Muscle layer of colon (tissue), 2 donors: ENCODE measurements at regions not wholly inside any gene's neighbourhood (a gene's known extent, or its start where the extent isn't known, plus 50 kb on each side); places are given as distances from the start of the nearest gene placed in this dataset.
A peak's percentile ranks its signal among the peaks of the same experiment; 100 is the strongest.
"Not testable (repeated sequence)": the region's sequence is repeated elsewhere in the genome, so short reads cannot be mapped to it uniquely, and the experiment has no call there.

ENCODE experiments used
- H3K27ac ChIP-seq: one replicate; pipeline ENCODE4 v1.7.0; 2013; ENCODE audit warnings: low read depth, mild to moderate bottlenecking, low read length, moderate library complexity
- H3K27me3 ChIP-seq, 2 donors: one replicate each; pipeline ENCODE4 v1.7.0; 2013; ENCODE audit warnings: low read length in 2 of 2, mild to moderate bottlenecking in 2 of 2; ENCODE audit not compliant: insufficient read depth in 2 of 2, control insufficient read depth in 1 of 2
- H3K36me3 ChIP-seq: one replicate; pipeline ENCODE4 v1.7.0; 2013; ENCODE audit warnings: mild to moderate bottlenecking, low read length; ENCODE audit not compliant: insufficient read depth
- H3K4me1 ChIP-seq: one replicate; pipeline ENCODE4 v1.7.0; 2013; ENCODE audit warnings: mild to moderate bottlenecking, low read length; ENCODE audit not compliant: insufficient read depth
- H3K4me3 ChIP-seq, 2 donors: one replicate each; pipeline ENCODE4 v1.7.0; 2013; ENCODE audit warnings: low read length in 2 of 2, low read depth in 1 of 2, mild to moderate bottlenecking in 1 of 2, moderate library complexity in 1 of 2
- H3K9ac ChIP-seq: one replicate; pipeline ENCODE4 v1.7.0; 2013; ENCODE audit warnings: low read length
- H3K9me3 ChIP-seq: one replicate; pipeline ENCODE4 v1.7.0; 2013; ENCODE audit warnings: mild to moderate bottlenecking, low read length
- donor health status: abdominal sarcoma.
- donor health status: Adenocarcinoma of cecum.

DNA sequence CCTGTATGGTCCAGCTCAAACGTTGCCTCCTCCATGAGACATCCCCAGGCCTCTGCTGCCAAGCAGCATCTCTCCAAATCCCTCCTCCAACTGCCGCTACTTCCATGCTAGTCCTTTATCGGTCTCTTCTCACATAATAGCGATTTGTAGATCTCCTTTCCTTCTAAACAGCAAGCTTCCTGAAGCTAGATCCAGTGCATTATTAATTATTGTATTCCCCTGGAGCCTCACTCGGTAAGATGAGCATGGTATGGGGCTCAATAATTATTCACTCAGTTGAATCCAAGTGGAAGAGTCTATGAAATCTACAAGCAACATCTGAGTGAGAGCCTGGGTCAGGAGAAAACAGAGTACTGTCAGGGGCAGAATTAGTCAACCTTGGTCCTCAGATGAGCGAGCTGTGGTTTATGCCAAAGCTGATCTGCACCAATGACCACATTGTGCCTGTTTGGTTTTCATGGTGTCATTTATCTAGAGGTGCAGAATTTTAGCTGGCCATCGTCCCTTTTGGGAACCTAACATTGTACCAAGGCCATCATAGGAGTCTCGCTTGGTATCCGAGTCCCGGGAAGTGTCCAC lies 93.8 kb upstream of the UBE2E1 start:
- Histone ChIP-seq H3K4me3 (peak overlapping the region in 1 of 2 donors; percentile 26), H3K27ac (no peak overlapping the region)

DNA sequence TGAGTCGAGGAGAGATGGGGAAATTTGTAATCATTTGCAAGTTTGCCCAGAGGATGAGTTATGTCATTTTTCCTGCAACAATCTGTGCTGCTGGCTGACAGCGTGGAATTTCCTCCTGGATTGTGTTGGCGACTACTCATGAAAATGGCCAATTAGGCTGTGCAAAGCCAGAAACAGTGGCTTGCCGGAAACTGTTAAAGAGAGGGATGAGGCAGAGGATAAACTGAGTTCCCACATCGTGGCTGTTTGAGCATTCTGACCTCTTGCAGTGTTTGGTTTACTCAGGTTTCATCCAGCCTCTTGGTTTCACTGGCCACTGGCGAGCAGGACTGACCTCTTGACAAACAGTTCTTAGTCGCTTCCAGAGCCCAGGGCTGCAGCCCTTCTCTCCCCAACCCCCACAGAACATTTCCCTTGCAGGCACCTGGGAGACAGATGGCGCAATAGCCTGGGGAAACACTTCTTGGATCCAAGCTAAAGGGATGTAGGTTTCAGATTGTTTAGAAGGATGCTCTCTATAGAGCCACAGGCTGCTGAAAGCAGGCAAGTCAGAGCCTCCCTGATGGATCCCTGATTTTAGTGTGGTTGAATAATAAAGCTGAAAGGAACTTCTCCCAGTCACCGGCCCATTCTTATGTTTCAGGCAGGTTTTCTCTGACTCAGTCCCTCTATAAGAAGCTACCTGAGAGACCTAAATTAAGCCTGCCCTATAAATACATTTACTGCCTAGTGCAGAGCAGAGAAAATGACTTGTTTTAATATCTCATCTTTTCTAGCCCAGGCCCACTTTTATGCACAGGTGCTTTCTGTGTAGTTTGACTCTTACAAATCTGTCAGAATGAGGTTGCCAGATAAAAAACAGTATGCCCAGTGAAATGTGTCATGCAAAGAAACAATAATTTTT lies 92.8 kb upstream of the UBE2E1 start:
- Histone ChIP-seq H3K4me1 (peaks cover 17% of the 10 kb centered on the region), H3K9me3 (no peaks in the 10 kb centered on the region), H3K27ac (no peak overlapping the region), H3K36me3 (no peaks in the 10 kb centered on the region), H3K4me3 (peak overlapping the region in 1 of 2 donors; percentile 26), H3K9ac (no peak overlapping the region), H3K27me3 (no peaks in the 10 kb centered on the region)

More for the DNA sequence above, 93.8 kb upstream of the UBE2E1 start:
- Histone ChIP-seq H3K9ac (no peak overlapping the region), H3K4me1 (peaks cover 17% of the 10 kb centered on the region), H3K27me3 (no peaks in the 10 kb centered on the region), H3K9me3 (no peaks in the 10 kb centered on the region), H3K36me3 (no peaks in the 10 kb centered on the region)

DNA sequence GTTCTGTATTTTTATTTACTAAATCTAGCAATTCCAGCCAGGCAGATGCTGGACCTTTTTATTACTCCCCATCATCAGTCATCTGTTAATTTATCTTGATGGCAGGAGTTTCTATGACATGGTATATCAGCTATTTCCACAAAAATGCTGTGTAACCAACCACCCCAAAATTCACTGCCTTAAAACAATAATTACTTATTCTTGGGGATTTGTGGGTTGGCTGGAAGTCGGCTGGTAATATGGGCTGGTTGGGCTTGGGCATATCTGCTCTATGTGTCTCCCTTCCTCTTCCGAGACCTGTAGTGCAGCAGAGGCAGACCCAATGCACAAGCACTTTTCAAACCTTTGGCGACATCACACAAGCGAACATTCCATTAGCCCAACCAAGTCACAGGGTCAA lies 92.1 kb upstream of the UBE2E1 start:
- no peak overlapping the region for H3K9ac ChIP-seq
- no peaks in the 10 kb centered on the region for H3K27me3 ChIP-seq
- H3K4me3 ChIP-seq = no peak overlapping the region
- H3K27ac ChIP-seq = no peak overlapping the region
- peaks cover 17% of the 10 kb centered on the region for H3K4me1 ChIP-seq
- no peaks in the 10 kb centered on the region for H3K36me3 ChIP-seq
- H3K9me3 ChIP-seq = no peaks in the 10 kb centered on the region

DNA sequence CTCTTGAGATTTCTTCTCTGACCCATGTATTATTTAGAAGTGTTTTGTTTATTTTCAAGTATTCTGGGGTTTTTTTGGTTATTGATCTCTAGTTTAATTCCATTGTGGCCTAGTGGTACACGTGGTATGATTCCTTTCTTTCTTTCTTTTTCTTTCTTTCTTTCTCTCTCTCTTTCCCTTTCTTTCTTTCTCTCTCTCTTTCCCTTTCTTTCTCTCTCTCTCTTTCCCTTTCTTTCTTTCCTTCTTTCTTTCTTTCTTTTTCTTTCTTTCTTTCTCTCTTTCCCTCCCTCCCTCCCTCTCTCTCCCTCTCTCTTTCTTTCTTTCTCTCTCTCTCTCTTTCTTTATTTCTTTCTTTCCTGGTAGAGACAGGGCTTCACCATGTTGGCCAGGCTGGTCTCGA lies 85.7 kb upstream of the UBE2E1 start:
- Histone ChIP-seq H3K36me3 (no peaks in the 10 kb centered on the region), H3K4me1 (no peaks in the 10 kb centered on the region), H3K27ac (no peak overlapping the region)

DNA sequence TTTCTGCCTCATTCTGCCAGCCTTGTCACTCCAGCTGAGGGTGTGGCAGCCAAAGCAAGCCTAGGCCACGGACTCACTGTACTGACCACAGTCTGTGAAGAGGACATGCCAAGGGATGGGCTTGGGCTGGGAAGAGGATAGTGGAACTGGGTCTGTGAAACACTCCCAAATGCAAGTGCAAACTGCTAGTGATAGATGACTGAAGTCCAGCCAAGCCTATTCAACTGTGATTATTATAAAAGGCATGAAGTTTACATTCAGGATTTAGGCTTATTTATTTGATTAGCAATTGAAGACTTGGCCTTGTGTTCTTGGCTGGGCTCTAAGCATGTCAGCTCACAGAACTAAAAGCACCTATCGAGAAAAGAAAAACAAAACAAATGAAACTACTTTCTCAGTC lies 84.9 kb upstream of the UBE2E1 start:
- H3K9me3 ChIP-seq = no peaks in the 10 kb centered on the region
- H3K9ac ChIP-seq = no peak overlapping the region

More for the DNA sequence above, 85.7 kb upstream of the UBE2E1 start:
- Histone ChIP-seq H3K4me3 (no peak overlapping the region), H3K27me3 (no peaks in the 10 kb centered on the region), H3K9me3 (no peaks in the 10 kb centered on the region), H3K9ac (no peak overlapping the region)

DNA sequence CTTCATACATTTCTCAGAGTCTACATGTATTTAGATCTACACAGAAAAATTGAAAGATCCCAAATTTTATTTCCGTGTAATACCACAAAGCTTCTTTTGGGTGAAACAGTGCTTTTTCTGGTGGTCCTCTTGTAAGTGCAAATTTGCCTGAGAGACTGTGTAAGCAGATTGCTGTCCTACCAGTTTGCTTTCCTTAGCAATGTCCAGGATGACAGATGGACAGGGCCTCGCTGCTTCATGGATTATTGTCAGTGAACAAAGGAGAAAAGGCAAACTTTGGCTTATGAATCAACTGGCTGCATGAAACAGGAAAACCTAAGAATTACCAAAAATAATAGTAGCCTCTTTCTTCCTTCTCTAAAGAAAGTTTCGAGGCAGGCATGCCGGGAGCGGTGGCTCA lies 82.6 kb upstream of the UBE2E1 start:
- Histone ChIP-seq H3K9me3 (no peaks in the 10 kb centered on the region), H3K36me3 (no peaks in the 10 kb centered on the region), H3K27me3 (no peaks in the 10 kb centered on the region), H3K4me1 (no peaks in the 10 kb centered on the region), H3K27ac (no peak overlapping the region), H3K4me3 (no peak overlapping the region), H3K9ac (no peak overlapping the region)

More for the DNA sequence above, 84.9 kb upstream of the UBE2E1 start:
- Histone ChIP-seq H3K4me1 (no peaks in the 10 kb centered on the region), H3K27ac (no peak overlapping the region), H3K36me3 (no peaks in the 10 kb centered on the region), H3K27me3 (no peaks in the 10 kb centered on the region), H3K4me3 (no peak overlapping the region)

DNA sequence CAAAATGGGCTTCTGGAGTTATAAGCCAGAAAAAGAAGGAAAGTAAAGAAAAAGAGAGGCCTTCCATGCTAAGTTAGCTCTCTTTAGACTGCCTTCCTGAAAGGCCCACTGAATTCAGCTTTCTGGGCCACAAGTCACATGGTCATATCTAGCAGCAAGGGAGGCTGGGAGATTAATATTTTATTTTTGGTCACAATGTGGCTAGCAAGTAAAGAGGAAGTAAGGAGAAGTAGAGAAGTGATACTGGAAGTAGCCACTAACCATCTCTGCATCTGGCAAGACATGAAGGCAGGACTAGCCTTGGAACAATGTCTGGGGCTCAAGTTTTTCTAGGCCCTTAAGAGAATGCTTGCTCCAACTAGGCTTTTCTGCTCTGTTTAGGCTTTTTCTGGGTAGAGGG lies 81.8 kb upstream of the UBE2E1 start:
- H3K4me1 ChIP-seq = no peaks in the 10 kb centered on the region
- no peaks in the 10 kb centered on the region for H3K27me3 ChIP-seq
- no peaks in the 10 kb centered on the region for H3K36me3 ChIP-seq
- H3K9ac ChIP-seq = no peak overlapping the region
- no peaks in the 10 kb centered on the region for H3K9me3 ChIP-seq
- no peak overlapping the region for H3K4me3 ChIP-seq
- H3K27ac ChIP-seq = no peak overlapping the region

DNA sequence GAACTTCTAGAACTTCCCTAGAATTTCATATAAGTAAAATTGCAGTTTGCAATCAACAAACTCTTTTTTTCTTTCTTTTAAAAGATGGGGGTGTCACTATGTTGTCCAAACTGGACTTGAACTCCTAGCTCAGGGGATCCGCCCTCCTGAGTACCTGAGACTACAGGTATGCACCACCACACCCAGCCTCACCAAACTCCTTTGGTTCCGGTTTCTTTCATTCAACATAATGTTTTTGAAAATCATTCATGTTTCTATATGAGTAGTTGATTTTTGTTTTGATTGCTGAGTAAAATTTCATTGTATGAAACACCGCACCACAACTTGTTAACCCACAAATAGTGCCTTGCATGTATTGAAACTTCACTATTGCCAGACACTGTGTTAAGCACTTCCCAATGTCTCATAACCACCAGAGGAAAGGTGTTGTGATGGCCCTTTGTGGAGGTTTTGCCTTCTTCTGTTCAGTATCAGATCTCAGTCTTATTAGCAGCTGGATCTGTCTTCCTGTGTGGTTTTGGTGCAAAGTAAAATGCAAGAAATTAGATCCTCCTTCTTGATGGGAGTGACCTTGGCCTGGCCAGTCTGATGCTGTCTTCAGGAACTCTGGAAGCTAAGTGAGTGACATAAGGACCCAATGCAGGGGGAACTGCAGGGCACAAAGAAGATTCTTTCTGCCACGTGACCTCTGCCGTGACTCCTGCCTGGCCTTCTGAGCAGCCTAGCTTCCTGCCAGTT lies 78.8 kb upstream of the UBE2E1 start:
- H3K27me3 ChIP-seq = no peaks in the 10 kb centered on the region
- H3K4me1 ChIP-seq = no peaks in the 10 kb centered on the region
- no peak overlapping the region for H3K9ac ChIP-seq
- H3K27ac ChIP-seq = no peak overlapping the region
- H3K4me3 ChIP-seq = no peak overlapping the region
- H3K9me3 ChIP-seq = no peaks in the 10 kb centered on the region
- no peaks in the 10 kb centered on the region for H3K36me3 ChIP-seq

DNA sequence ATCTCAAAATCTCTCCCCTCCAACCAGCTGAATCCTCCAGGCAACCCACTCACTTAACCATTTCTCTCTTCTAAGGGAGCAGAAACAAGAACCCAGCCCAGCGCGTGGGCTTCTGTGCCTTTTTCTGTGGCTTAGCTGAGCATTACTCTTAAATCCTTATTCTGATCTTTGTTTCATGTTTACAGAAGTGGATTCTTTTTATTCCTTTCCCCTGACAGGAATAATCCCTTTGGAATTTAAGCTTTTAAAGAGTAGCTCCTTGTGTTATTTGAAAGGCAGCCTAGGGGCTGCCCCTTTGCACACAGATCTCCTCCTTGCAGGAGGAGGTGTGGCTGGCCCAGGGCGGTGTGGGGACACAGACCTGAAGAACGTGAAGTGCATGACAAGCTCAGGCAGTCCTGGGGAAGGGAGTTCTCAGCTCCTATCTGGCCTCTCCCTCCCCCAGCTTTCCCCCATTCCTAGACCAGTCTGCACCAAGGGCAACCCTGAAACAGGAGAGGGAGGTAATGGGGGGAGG lies 77.1 kb upstream of the UBE2E1 start:
- H3K4me3 ChIP-seq = no peak overlapping the region
- H3K27ac ChIP-seq = no peak overlapping the region
- no peaks in the 10 kb centered on the region for H3K9me3 ChIP-seq

DNA sequence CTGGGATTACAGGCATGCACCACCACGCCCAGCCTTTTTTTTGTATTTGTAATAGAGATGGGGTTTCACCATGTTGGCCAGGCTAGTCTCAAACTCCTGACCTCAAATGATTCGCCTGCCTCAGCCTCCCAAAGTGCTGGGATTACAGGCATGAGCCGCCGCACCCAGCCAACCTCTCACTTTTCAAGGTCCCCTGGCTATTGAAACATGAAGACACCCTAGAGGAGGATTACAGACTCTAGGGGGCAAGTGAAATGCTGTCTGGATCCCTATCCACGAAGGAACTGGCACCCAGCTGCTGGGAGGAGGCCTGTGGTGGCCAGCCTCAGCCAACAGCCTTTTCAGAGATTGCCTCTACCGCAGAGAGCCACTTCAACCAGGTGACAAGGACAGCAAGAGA lies 76.4 kb upstream of the UBE2E1 start:
- H3K27me3 ChIP-seq, H3K4me3 ChIP-seq, H3K36me3 ChIP-seq, H3K9me3 ChIP-seq, H3K27ac ChIP-seq, H3K4me1 ChIP-seq, H3K9ac ChIP-seq: not testable (repeated sequence)

More for the DNA sequence above, 77.1 kb upstream of the UBE2E1 start:
- no peaks in the 10 kb centered on the region for H3K4me1 ChIP-seq
- no peaks in the 10 kb centered on the region for H3K27me3 ChIP-seq
- H3K9ac ChIP-seq = no peak overlapping the region
- H3K36me3 ChIP-seq = no peaks in the 10 kb centered on the region

DNA sequence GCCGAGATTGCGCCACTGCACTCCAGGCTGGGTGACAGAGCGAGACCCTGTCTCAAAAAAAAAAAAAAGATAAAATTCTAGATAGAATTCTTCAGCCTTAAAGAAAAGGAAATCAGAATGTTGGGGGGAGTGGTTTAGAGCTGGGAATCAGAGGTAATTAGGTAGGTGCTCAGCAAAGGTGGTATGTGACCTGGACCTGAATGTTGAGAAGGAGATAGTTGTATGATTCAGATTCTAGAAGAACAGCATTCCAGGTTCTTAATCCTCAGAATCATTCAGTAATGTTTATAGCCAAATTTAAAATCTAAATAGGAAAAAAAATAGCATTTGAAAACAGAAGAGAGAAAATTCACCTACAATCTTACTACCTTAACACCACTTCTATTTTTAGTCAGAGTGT lies 71.3 kb upstream of the UBE2E1 start:
- H3K36me3 ChIP-seq = no peaks in the 10 kb centered on the region
- H3K27ac ChIP-seq = no peak overlapping the region
- H3K4me3 ChIP-seq = no peak overlapping the region
- no peaks in the 10 kb centered on the region for H3K27me3 ChIP-seq
- no peaks in the 10 kb centered on the region for H3K9me3 ChIP-seq
- no peaks in the 10 kb centered on the region for H3K4me1 ChIP-seq
- no peak overlapping the region for H3K9ac ChIP-seq
